ENCODE measurements at regions not wholly inside any gene's neighbourhood (a gene's known extent, or its start where the extent isn't known, plus 50 kb on each side); places are given as distances from the start of the nearest gene placed in this dataset.

GRCh38 chr18:32621034-32621433 is 150.4 kb upstream of the GAREM1 start:
- no peak for DNase-seq (ENCODE audit: low read depth)

GRCh38 chr18:32618546-32618945 is 147.9 kb upstream of the GAREM1 start:
- no peak for DNase-seq (ENCODE audit: low read depth)

- DNase-seq (ENCODE audit: low read depth) = no peak
Observed at GRCh38 chr18:32613821-32614220, 143.1 kb upstream of the GAREM1 start.

- no peak for DNase-seq (ENCODE audit: low read depth)
Observed at GRCh38 chr18:32612651-32613050, 142.0 kb upstream of the GAREM1 start.

- DNase-seq (ENCODE audit: low read depth) = no peak
Observed at GRCh38 chr18:32610176-32610575, 139.5 kb upstream of the GAREM1 start.

GRCh38 chr18:32607816-32608215 is 137.1 kb upstream of the GAREM1 start:
- DNase-seq (ENCODE audit: low read depth) = no peak

GRCh38 chr18:32598144-32598543 is 127.5 kb upstream of the GAREM1 start:
- no peak for DNase-seq (ENCODE audit: low read depth)

GRCh38 chr18:32596501-32596900 is 125.8 kb upstream of the GAREM1 start:
- no peak for DNase-seq (ENCODE audit: low read depth)

DNA sequence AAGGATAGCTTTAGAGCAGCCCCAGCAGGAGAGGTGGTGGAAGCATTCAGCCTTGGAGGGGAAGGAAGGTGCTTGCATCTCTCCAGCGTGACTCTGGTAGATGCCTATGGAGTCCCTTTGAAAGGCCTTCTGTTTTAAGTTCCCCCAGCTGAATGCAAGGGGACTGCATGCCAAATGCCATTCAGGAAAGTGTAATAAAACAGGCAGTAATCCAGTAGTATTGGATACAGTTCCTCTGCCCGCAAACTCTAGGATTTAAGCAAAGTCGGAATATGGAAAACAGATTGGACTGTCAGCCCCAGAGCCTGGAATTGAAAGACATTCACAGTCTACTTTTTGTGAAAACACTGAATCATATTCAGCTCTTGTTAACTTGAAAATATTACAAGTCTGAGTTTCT is 125.2 kb upstream of the GAREM1 start:
- no peak for DNase-seq (ENCODE audit: low read depth)

DNA sequence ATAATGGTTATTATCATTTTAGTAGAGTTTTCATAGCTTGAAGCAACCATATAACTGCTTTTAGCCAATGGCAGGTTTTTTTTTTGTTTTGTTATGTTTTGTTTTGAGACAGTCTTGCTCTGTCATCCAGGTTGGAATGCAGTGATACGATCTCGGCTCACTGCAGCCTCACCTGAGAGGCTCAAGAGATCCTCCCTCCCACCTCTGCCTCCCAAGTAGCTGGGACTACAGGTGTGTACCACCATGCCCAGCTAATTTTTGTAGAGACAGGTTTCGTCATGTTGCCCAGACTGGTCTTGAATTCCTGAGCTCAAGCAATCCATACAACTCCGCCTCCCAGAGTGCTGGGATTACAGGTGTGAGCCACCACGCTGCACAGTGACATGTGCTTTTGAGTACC is 117.5 kb upstream of the GAREM1 start:
- DNase-seq (ENCODE audit: low read depth) = no peak

GRCh38 chr18:32583431-32583830 is 112.7 kb upstream of the GAREM1 start:
- DNase-seq (ENCODE audit: low read depth) = no peak

GRCh38 chr18:32582455-32582854 is 111.8 kb upstream of the GAREM1 start:
- no peak for DNase-seq (ENCODE audit: low read depth)

GRCh38 chr18:32577561-32577960 is 106.9 kb upstream of the GAREM1 start:
- DNase-seq (ENCODE audit: low read depth) = no peak

- DNase-seq (ENCODE audit: low read depth) = peak; percentile 3
Observed at GRCh38 chr18:32576296-32576916, 105.7 kb upstream of the GAREM1 start.

GRCh38 chr18:32566960-32567359 is 96.3 kb upstream of the GAREM1 start:
- no peak for DNase-seq (ENCODE audit: low read depth)

GRCh38 chr18:32553640-32554365 is 83.1 kb upstream of the GAREM1 start:
- no peak for DNase-seq (ENCODE audit: low read depth)

GRCh38 chr18:32553174-32553573 is 82.5 kb upstream of the GAREM1 start:
- DNase-seq (ENCODE audit: low read depth) = no peak

DNA sequence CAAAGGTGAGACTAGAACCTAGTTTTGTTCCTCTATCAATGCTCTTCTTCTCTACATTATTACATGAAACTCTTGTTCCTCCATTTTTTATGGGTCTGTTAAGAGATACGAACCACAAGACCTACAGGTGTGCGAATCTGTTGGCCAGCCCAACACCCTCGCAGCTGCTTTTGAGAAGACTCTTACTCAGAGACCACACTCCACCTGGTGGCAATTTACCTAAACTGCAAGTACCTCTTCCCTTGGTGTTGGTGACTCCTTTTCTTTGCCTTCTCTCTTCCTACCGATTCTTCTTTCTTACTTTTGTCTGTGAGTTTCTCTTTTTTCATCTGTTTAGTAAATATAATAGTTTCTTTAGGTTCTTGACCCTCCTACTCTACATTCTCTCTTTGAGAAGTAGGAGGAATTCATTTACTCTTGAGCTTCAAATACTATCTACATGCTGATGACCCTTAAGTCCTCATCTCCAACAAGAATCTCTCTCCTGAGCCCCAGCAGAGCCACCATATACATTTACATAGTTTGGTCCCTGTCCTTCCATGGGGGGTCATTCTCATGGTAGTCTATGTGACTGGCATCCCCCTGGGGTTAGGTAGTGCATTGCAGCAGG is 81.8 kb upstream of the GAREM1 start:
- peak; percentile 53 for DNase-seq (ENCODE audit: low read depth)

DNA sequence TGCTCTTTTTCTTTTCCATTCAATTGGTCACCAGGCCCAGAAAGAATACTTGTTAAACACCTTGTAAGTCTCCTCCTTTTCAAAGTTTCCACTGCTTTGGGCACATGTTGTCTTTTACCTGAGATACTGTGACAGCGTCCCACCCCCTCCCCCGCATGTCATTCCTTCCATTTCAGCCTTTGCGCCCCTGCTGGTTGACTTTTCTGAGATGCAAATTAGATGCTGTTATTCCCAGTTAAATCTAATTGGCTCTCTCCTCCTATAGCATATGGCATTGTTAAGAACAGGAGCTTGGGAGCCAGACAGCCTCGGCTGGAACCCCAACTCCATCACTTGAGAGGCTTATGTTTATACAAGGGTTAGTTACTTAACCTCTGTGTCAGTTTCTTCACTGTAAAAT is 80.3 kb upstream of the GAREM1 start:
- DNase-seq (ENCODE audit: low read depth) = no peak

DNA sequence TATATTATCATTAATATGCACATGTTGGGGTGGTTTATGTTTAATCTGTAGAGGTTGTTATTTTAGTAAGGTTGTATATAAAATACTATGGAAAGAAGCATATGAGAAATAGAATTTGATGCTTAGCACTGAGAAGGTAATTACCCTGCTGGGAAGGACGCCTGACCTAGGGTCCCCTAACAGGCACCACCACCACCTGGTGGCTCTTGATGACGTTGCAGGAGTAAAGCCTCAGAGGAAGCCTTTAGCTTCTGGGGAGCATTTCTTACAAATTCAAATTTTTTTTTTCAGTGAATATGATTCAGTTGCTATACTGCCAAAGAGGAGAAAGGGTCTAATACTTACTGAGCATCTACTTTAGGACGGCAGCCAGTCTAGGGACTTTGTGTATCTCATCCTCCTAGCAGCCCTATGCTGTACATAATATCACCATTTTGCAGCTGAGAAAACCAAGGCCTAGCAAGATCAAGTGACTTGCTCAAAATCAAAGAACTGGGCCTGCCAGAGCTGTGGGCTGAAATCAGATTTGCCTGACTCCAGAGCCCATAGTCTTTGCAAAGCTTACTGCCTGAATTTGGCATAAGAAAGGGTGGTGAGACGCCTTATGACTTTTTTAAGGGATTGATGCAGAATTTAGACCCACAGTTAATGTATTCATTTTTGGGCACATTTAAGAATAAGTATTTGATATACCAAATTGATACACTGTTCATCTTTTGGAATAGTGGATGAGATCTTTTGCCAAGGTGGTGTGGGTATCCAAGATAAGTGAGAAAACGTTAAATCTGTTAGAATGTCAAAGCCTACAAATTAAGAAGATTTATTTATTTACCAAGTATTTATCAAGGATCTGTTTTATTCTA is 78.8 kb upstream of the GAREM1 start:
- DNase-seq (ENCODE audit: low read depth) = peak; percentile 9

GRCh38 chr18:32548688-32549087 is 78.0 kb upstream of the GAREM1 start:
- DNase-seq (ENCODE audit: low read depth) = no peak

DNA sequence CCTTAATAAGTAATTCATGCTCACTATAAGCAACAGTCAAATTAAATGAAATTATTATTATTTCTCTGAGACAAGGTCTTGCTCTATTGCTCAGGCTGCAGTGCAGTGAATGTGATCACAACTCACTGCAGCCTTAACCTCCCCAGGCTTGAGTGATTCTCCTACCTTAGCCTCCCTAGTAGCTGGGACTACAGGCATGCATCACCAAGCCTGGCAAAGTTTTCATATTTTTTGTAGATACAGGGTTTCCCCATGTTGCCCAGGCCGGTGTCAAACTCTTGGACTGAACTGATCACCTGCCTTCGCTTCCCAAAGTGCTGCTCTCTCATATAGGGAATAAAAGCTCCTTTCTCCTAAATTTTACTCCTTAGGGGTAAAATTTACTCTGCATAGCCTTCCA is 74.9 kb upstream of the GAREM1 start:
- DNase-seq (ENCODE audit: low read depth) = no peak

GRCh38 chr18:32544088-32544487 is 73.4 kb upstream of the GAREM1 start:
- DNase-seq (ENCODE audit: low read depth) = no peak

Data from fibroblast of the conjunctiva (primary cell).